GM19324 (cell line): ENCODE measurements at regions not wholly inside any gene's neighbourhood (a gene's known extent, or its start where the extent isn't known, plus 50 kb on each side); places are given as distances from the start of the nearest gene placed in this dataset.
"Not testable (repeated sequence)": the region's sequence is repeated elsewhere in the genome, so short reads cannot be mapped to it uniquely, and the experiment has no call there.

Source experiments
- ATAC-seq: cut with Tn5 transposase; IDR thresholded peaks from one replicate; pipeline ENCODE4 v1.9.1; 2021; ENCODE audit warnings: mild to moderate bottlenecking, moderate library complexity; ENCODE audit not compliant: unreplicated experiment, low FRiP score

GRCh38 chr12:68477261-68477772 lies 133.4 kb upstream of the RAP1B start:
- no peak for ATAC-seq

- no peak for ATAC-seq
These were observed 132.8 kb upstream of the RAP1B start for GRCh38 chr12:68477906-68478305.

- ATAC-seq: no peak
These were observed 132.0 kb upstream of the RAP1B start for GRCh38 chr12:68478516-68479260.

GRCh38 chr12:68479261-68479895 lies 131.3 kb upstream of the RAP1B start:
- no peak for ATAC-seq

- ATAC-seq: no peak
These were observed 130.8 kb upstream of the RAP1B start for GRCh38 chr12:68479896-68480291.

GRCh38 chr12:68480526-68480925 lies 130.2 kb upstream of the RAP1B start:
- ATAC-seq: no peak

- ATAC-seq: peak; percentile 60
These were observed 129.3 kb upstream of the RAP1B start for GRCh38 chr12:68481181-68481941.

GRCh38 chr12:68482014-68482413 lies 128.7 kb upstream of the RAP1B start:
- ATAC-seq: no peak

GRCh38 chr12:68482660-68483059 lies 128.0 kb upstream of the RAP1B start:
- peak; percentile 66 for ATAC-seq

- no peak for ATAC-seq
These were observed 126.9 kb upstream of the RAP1B start for GRCh38 chr12:68483592-68484383.

- not testable (repeated sequence) for ATAC-seq
These were observed 126.1 kb upstream of the RAP1B start for GRCh38 chr12:68484578-68484977.

- not testable (repeated sequence) for ATAC-seq
These were observed 124.2 kb upstream of the RAP1B start for GRCh38 chr12:68486449-68486848.

GRCh38 chr12:68487721-68488309 lies 122.9 kb upstream of the RAP1B start:
- ATAC-seq: no peak

GRCh38 chr12:68489273-68489672 lies 121.4 kb upstream of the RAP1B start:
- no peak for ATAC-seq

- no peak for ATAC-seq
These were observed 120.2 kb upstream of the RAP1B start for GRCh38 chr12:68490476-68490875.

- no peak for ATAC-seq
These were observed 119.3 kb upstream of the RAP1B start for GRCh38 chr12:68491204-68491960.

- ATAC-seq: no peak
These were observed 115.2 kb upstream of the RAP1B start for GRCh38 chr12:68495336-68496070.

- ATAC-seq: no peak
These were observed 113.6 kb upstream of the RAP1B start for GRCh38 chr12:68497107-68497506.

GRCh38 chr12:68497702-68498101 lies 113.0 kb upstream of the RAP1B start:
- no peak for ATAC-seq
